Mucosa of stomach (tissue), 1 donor: ENCODE measurements at regions not wholly inside any gene's neighbourhood (a gene's known extent, or its start where the extent isn't known, plus 50 kb on each side); places are given as distances from the start of the nearest gene placed in this dataset.
"Not testable (repeated sequence)": the region's sequence is repeated elsewhere in the genome, so short reads cannot be mapped to it uniquely, and the experiment has no call there.

Source experiments
- H3K27me3 ChIP-seq: one replicate; pipeline ENCODE4 v1.7.0; 2013; ENCODE audit warnings: mild to moderate bottlenecking, low read length; ENCODE audit not compliant: control insufficient read depth, insufficient read depth
- H3K36me3 ChIP-seq: one replicate; pipeline ENCODE4 v1.7.0; 2013; ENCODE audit warnings: low read length; ENCODE audit not compliant: control insufficient read depth, insufficient read depth
- H3K4me1 ChIP-seq: one replicate; pipeline ENCODE4 v1.7.0; 2013; ENCODE audit warnings: mild to moderate bottlenecking, low read length; ENCODE audit not compliant: control insufficient read depth, insufficient read depth
- H3K4me3 ChIP-seq: one replicate; pipeline ENCODE4 v1.7.0; 2013; ENCODE audit warnings: low read length
- H3K9ac ChIP-seq: one replicate; pipeline ENCODE4 v1.7.0; 2013; ENCODE audit warnings: mild to moderate bottlenecking, low read length, moderate library complexity
- H3K9me3 ChIP-seq: one replicate; pipeline ENCODE4 v1.7.0; 2013; ENCODE audit warnings: mild to moderate bottlenecking, low read length, moderate library complexity; ENCODE audit not compliant: control insufficient read depth
- donor health status: Pancreatic carcinoma.

DNA sequence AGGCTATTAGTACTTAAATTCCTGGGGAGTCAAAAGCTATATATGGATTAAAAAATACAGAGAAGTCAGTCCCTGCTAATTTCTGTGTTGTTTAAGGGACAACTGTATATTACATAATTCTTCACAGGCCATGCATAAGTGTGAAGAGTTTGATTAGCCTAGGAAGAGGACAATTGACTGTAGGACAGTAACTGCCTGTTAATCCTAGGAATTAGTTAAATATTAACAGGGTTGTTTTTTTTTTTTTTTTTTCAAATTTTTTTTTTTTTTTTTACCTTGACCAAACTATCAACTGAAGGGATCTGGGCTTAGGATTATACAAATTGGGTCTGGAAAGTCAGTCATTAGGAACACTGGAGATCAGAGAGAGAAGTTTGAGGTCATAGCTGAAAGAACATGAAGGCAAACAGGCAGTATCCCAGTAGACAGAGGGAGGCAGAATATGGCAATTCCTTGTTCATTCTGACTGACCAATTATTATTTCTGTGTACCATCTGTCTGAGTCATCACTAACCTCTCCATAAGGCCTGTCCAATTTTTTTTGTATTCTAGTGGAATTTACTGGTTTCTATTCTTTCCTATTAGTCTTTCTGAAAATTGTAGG is 1139.2 kb downstream of the SORCS1 start:
- Histone ChIP-seq H3K27me3 (no peaks in the 10 kb centered on the region), H3K9me3 (no peaks in the 10 kb centered on the region), H3K4me1 (no peaks in the 10 kb centered on the region), H3K9ac (no peak overlapping the region), H3K36me3 (no peaks in the 10 kb centered on the region), H3K4me3 (no peak overlapping the region)

DNA sequence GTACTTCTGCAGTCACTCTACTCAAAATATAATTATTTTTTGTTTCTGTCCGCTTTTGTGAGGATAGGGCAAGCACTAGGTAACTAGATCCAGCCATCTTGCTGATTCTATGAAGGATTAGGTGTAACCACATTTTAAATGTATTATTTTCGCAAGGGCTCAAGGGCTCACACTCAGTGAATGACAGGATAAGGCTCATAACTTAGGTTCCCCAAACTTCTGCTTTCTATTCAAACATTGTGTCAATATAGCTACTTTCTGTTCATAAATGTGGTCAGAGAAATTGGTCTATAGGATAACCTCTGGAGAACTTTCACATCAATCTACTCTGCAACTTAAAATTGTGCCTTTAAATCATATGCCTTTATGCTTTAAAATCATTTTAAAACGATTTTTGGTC is 1141.2 kb downstream of the SORCS1 start:
- Histone ChIP-seq H3K9me3 (no peaks in the 10 kb centered on the region), H3K9ac (no peak overlapping the region), H3K36me3 (no peaks in the 10 kb centered on the region), H3K4me1 (no peaks in the 10 kb centered on the region), H3K4me3 (no peak overlapping the region), H3K27me3 (no peaks in the 10 kb centered on the region)

DNA sequence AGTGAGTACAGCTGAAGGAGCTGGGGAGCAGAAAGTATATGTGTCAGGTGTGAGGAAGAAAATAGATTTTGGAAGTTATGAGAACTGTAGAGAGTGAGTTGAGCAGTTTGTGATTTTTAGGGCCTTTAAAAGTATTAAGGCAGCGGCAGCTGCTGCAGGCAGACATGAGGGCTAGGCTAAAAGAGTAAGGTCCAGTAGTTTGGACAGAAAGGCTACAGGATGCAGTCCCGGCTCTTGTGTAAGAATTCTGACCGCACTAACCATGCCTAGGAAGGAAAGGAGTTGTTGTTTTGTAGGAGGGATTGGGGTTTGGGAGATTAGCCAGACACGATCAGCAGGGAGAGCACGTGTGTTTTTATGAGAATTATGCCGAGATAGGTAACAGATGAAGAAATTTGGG is 1144.9 kb downstream of the SORCS1 start:
- H3K4me3 ChIP-seq, H3K4me1 ChIP-seq, H3K36me3 ChIP-seq, H3K9ac ChIP-seq, H3K27me3 ChIP-seq, H3K9me3 ChIP-seq: not testable (repeated sequence)

DNA sequence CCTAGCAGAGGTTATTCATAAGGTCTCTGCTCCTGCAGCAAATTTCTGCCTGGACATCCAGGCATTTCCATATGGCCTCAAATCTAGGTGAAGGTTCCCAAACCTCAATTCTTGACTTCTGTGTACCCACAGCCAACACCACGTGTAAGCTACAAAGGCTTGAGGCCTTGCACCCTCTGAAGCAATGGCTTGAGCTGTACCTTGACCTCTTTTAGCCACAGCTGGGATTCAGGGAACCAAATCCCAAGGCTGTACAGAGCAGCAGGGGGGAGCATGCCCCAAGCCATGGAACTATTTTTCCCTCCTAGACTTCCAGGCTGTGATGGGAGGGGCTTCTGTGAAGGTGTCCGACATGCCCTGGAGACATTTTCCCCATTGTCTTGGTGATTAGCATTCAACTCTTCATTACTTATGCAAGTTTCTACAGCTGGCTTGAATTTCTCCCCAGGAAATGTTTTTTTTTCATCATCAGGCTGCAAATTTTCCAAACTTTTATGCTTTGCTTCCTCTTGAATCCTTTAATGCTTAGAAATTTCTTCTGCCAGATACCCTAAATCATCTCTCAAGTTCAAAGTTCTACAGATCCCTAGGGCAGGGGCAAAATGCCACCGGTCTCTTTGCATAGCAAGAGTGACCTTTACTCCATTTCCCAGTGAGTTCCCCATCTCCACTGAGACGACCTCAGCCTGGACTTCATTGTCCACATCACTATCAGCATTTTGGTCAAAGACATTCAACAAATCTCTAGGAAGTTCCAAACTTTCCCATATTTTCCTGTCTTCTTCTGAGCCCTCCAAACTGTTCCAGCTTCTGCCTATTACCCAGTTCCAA is 1148.9 kb downstream of the SORCS1 start:
- H3K4me1 ChIP-seq, H3K9ac ChIP-seq, H3K9me3 ChIP-seq, H3K4me3 ChIP-seq, H3K36me3 ChIP-seq, H3K27me3 ChIP-seq: not testable (repeated sequence)

DNA sequence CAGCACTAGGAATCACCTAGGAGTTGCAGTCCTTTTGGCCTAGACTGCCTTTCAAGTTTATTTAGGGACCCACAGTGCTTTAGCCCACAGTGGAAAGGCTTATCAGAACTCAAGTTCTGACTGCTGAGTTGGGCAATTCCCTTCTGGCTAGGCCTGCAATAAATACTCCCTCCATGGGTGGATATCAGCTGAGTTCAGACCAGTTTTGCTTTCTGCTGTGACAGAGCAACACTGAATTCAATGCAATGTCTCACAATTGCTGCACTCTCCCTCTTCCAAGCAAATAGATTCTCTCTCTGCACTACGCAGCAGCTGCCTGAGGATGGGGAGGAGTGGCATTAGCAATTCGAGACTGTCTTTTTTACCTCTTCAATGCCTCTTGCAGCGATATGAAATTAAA is 1153.3 kb downstream of the SORCS1 start:
- Histone ChIP-seq H3K36me3 (no peaks in the 10 kb centered on the region), H3K4me1 (no peaks in the 10 kb centered on the region), H3K4me3 (no peak overlapping the region), H3K27me3 (no peaks in the 10 kb centered on the region), H3K9ac (no peak overlapping the region), H3K9me3 (no peaks in the 10 kb centered on the region)

- Histone ChIP-seq H3K9ac (no peak overlapping the region), H3K27me3 (no peaks in the 10 kb centered on the region), H3K4me1 (no peaks in the 10 kb centered on the region), H3K9me3 (no peaks in the 10 kb centered on the region), H3K36me3 (no peaks in the 10 kb centered on the region), H3K4me3 (no peak overlapping the region)
These were observed 1163.8 kb downstream of the SORCS1 start for GRCh38 chr10:106000721-106001120.

GRCh38 chr10:105993609-105994008 is 1170.9 kb downstream of the SORCS1 start:
- Histone ChIP-seq H3K36me3 (no peaks in the 10 kb centered on the region), H3K27me3 (no peaks in the 10 kb centered on the region), H3K9ac (no peak overlapping the region), H3K9me3 (no peaks in the 10 kb centered on the region), H3K4me3 (no peak overlapping the region), H3K4me1 (no peaks in the 10 kb centered on the region)

DNA sequence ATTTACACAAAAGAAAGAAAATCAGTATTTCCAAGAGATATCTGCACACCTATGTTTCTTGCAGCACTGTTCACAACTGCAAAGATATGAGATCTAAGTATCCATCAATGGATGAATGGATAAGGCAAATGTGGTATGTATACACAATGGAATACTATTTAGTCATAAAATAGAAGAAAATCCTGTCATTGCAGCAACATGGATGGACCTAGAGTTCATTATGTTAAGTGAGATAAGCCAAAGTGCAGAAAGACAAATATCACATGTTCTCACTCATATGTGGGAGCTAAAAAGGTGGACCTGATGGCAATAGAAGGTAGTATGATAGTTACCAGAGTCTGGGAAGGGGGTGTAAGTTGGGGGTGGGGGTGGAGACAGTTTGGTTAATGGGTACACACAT is 1171.6 kb downstream of the SORCS1 start:
- no peaks in the 10 kb centered on the region for H3K36me3 ChIP-seq
- no peak overlapping the region for H3K4me3 ChIP-seq
- no peaks in the 10 kb centered on the region for H3K9me3 ChIP-seq
- H3K4me1 ChIP-seq, result no peaks in the 10 kb centered on the region
- no peak overlapping the region for H3K9ac ChIP-seq
- no peaks in the 10 kb centered on the region for H3K27me3 ChIP-seq

GRCh38 chr10:105990529-105990928 is 1174.0 kb downstream of the SORCS1 start:
- Histone ChIP-seq H3K9me3 (no peaks in the 10 kb centered on the region), H3K9ac (no peak overlapping the region), H3K36me3 (no peaks in the 10 kb centered on the region), H3K4me3 (no peak overlapping the region), H3K4me1 (no peaks in the 10 kb centered on the region), H3K27me3 (no peaks in the 10 kb centered on the region)

DNA sequence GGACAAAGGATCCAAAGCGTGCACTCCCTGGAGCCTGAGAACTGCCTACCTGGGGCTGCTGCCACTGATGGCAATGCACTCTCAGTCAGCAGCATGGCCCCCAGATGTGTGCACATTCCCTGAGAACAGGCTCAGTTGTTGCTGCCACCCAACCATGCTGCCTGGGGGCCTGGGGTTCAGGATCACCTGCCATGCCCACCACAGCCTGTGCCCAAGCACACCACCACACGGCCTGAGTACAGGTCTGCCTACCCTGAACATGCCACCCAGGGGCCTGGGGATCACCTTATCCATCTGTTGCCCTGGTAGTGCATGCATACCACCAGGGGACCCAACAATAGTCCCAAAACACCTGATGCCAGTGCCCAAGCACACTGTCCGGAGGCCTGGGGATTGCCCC is 1174.5 kb downstream of the SORCS1 start:
- Histone ChIP-seq H3K4me3 (no peak overlapping the region), H3K4me1 (no peaks in the 10 kb centered on the region), H3K27me3 (no peaks in the 10 kb centered on the region), H3K36me3 (no peaks in the 10 kb centered on the region), H3K9ac (no peak overlapping the region), H3K9me3 (no peaks in the 10 kb centered on the region)

DNA sequence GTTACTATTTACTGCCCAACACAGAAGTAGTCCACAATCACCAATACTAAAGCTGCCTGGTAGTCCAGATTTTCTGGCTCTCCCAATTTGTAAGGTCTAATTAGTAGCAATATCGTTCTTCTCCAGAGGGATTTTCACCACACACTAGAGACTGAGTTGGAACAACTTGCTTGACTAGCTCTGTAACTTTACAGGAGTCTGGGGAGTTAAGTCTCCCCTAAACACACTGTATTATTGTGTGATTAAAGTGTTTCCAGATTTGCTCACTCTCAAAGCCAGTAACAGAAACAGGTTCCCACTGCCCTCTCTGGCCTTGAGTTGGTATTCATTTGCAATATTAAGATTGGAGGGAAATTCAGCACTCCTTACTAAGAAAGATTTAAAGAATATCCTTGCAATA is 1175.7 kb downstream of the SORCS1 start:
- H3K36me3 ChIP-seq, result no peaks in the 10 kb centered on the region
- no peaks in the 10 kb centered on the region for H3K4me1 ChIP-seq
- no peaks in the 10 kb centered on the region for H3K9me3 ChIP-seq
- no peak overlapping the region for H3K9ac ChIP-seq
- no peak overlapping the region for H3K4me3 ChIP-seq
- no peaks in the 10 kb centered on the region for H3K27me3 ChIP-seq

GRCh38 chr10:105986912-105987635 is 1177.4 kb downstream of the SORCS1 start:
- Histone ChIP-seq H3K9me3 (no peaks in the 10 kb centered on the region), H3K9ac (no peak overlapping the region), H3K27me3 (no peaks in the 10 kb centered on the region), H3K4me1 (no peaks in the 10 kb centered on the region), H3K4me3 (no peak overlapping the region), H3K36me3 (no peaks in the 10 kb centered on the region)
